Endothelial cell of umbilical vein (primary cell): ENCODE measurements at regions not wholly inside any gene's neighbourhood (a gene's known extent, or its start where the extent isn't known, plus 50 kb on each side); places are given as distances from the start of the nearest gene placed in this dataset.

Experiments
- EZH2 ChIP-seq: IDR thresholded peaks from 2 replicates; pipeline ENCODE4 v1.6.1; 2012; ENCODE audit warnings: borderline replicate concordance, low read depth, mild to moderate bottlenecking, moderate library complexity, low read length, inconsistent platforms; ENCODE audit not compliant: severe bottlenecking
- FOS ChIP-seq: IDR thresholded peaks from 2 replicates; pipeline ENCODE4 v1.6.1; 2011; ENCODE audit warnings: mild to moderate bottlenecking, low read length, moderate library complexity, borderline replicate concordance; ENCODE audit not compliant: insufficient read depth
- JUN ChIP-seq: IDR thresholded peaks from 2 replicates; pipeline ENCODE4 v1.6.1; 2011; ENCODE audit warnings: borderline replicate concordance, low read depth; ENCODE audit not compliant: insufficient read length, insufficient read depth
- MYC ChIP-seq: IDR thresholded peaks from one replicate; pipeline ENCODE4 v1.6.1; 2011; ENCODE audit warnings: mild to moderate bottlenecking, low read depth, low read length
- POLR2A ChIP-seq: IDR thresholded peaks from 2 replicates; pipeline ENCODE4 v1.6.1; 2012; ENCODE audit warnings: low read depth, mild to moderate bottlenecking, control low read depth, low read length
- POLR2AphosphoS5 ChIP-seq: IDR thresholded peaks from 2 replicates; pipeline ENCODE4 v1.6.1; 2012; ENCODE audit warnings: low read depth, mild to moderate bottlenecking, control low read depth, low read length, moderate library complexity; ENCODE audit not compliant: insufficient read depth
- TF ChIP-seq, protein P1 (sequence below), 2 donors: IDR thresholded peaks; 1 replicate in 1 of 2; 2 replicates in 1 of 2; pipeline ENCODE4 v1.5.1; 2011; ENCODE audit warnings: low read length in 2 of 2, mild to moderate bottlenecking in 2 of 2, moderate library complexity in 2 of 2, control low read depth in 1 of 2, inconsistent platforms in 1 of 2, low read depth in 1 of 2; ENCODE audit not compliant: insufficient read depth in 1 of 2; ENCODE audit errors: extremely low read depth in 1 of 2
- TF ChIP-seq, protein P2 (sequence below): IDR thresholded peaks from 2 replicates; pipeline ENCODE4 v1.6.1; 2011; ENCODE audit not compliant: insufficient read depth, insufficient read length

DNA sequence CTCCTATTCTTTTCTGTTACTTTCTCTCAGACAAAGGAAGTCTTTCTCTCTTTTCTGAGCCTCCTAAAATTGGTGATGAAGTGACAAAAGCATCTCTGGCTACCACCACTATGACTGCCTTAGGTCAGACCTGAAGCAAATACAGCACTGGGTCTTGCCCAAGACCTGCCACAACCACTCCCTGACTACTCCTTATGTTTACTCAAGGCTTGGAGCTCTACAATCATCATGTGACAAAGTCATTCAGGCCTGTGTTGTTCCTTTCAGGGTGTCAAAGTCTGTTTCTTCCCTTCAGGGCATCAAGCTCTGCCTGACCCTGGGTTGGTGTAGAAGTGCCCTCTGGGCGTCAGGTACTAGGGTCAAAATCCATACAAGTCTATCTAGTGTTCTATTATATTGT, 419.2 kb upstream of the CT83 start:
- TF ChIP-seq, protein P1, sequence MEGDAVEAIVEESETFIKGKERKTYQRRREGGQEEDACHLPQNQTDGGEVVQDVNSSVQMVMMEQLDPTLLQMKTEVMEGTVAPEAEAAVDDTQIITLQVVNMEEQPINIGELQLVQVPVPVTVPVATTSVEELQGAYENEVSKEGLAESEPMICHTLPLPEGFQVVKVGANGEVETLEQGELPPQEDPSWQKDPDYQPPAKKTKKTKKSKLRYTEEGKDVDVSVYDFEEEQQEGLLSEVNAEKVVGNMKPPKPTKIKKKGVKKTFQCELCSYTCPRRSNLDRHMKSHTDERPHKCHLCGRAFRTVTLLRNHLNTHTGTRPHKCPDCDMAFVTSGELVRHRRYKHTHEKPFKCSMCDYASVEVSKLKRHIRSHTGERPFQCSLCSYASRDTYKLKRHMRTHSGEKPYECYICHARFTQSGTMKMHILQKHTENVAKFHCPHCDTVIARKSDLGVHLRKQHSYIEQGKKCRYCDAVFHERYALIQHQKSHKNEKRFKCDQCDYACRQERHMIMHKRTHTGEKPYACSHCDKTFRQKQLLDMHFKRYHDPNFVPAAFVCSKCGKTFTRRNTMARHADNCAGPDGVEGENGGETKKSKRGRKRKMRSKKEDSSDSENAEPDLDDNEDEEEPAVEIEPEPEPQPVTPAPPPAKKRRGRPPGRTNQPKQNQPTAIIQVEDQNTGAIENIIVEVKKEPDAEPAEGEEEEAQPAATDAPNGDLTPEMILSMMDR (IDR thresholded peaks at IDR 0.05; ENCODE audit: extremely low read depth in 1 of 2, insufficient read depth in 1 of 2, low read depth in 1 of 2, low read length in 2 of 2), result no peak
- TF ChIP-seq FOS (no peak), POLR2A (no peak), EZH2 (no peak), POLR2AphosphoS5 (no peak), JUN (no peak), MYC (no peak)
- TF ChIP-seq, protein P2, sequence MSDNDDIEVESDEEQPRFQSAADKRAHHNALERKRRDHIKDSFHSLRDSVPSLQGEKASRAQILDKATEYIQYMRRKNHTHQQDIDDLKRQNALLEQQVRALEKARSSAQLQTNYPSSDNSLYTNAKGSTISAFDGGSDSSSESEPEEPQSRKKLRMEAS, result no peak
